H9 (cell line): ENCODE measurements at regions not wholly inside any gene's neighbourhood (a gene's known extent, or its start where the extent isn't known, plus 50 kb on each side); places are given as distances from the start of the nearest gene placed in this dataset.

ENCODE experiments used
- DNase-seq: peaks from one replicate; pipeline ENCODE4 v3.0.0-alpha.2; 2017
- H2AFZ ChIP-seq: one replicate; pipeline ENCODE4 v1.6.1; 2013; ENCODE audit warnings: mild to moderate bottlenecking, low read length, control low read depth, moderate library complexity
- H2AK5ac ChIP-seq: 2 replicates; pipeline ENCODE4 v1.6.1; 2013; ENCODE audit warnings: low read length, control low read depth, mixed read lengths; ENCODE audit not compliant: insufficient read length
- H2BK120ac ChIP-seq: one replicate; pipeline ENCODE4 v1.6.1; 2013; ENCODE audit warnings: low read depth, mild to moderate bottlenecking, low read length, control low read depth, inconsistent platforms; ENCODE audit not compliant: poor library complexity, severe bottlenecking
- H2BK12ac ChIP-seq: 2 replicates; pipeline ENCODE4 v1.6.1; 2013; ENCODE audit warnings: low read length, control low read depth, mixed read lengths, low read depth; ENCODE audit not compliant: insufficient read length
- H2BK15ac ChIP-seq: 2 replicates; pipeline ENCODE4 v1.6.1; 2013; ENCODE audit warnings: low read depth, low read length, control low read depth
- H2BK20ac ChIP-seq: one replicate; pipeline ENCODE4 v1.6.1; 2013; ENCODE audit warnings: low read depth, mild to moderate bottlenecking, low read length, control low read depth, inconsistent platforms; ENCODE audit not compliant: poor library complexity, severe bottlenecking
- H2BK5ac ChIP-seq: 2 replicates; pipeline ENCODE4 v1.6.1; 2013; ENCODE audit warnings: low read length, control low read depth, mixed read lengths; ENCODE audit not compliant: insufficient read length
- H3K14ac ChIP-seq: 2 replicates; pipeline ENCODE4 v1.6.1; 2013; ENCODE audit warnings: low read length, control low read depth; ENCODE audit not compliant: insufficient read depth
- H3K18ac ChIP-seq: 2 replicates; pipeline ENCODE4 v1.6.1; 2013; ENCODE audit warnings: low read depth, mild to moderate bottlenecking, mixed read lengths, low read length, control low read depth; ENCODE audit not compliant: insufficient read length
- H3K23ac ChIP-seq: 2 replicates; pipeline ENCODE4 v1.6.1; 2013; ENCODE audit warnings: low read length, control low read depth, mixed read lengths, low read depth; ENCODE audit not compliant: insufficient read length
- H3K23me2 ChIP-seq: 2 replicates; pipeline ENCODE4 v1.6.1; 2013; ENCODE audit warnings: low read depth, mild to moderate bottlenecking, mixed read lengths, low read length, control low read depth; ENCODE audit not compliant: insufficient read length, poor library complexity, severe bottlenecking
- H3K27ac ChIP-seq: 2 replicates; pipeline ENCODE4 v1.5.1; 2013; ENCODE audit warnings: low read length, control low read depth, mixed read lengths, low read depth; ENCODE audit not compliant: insufficient read length
- H3K27me3 ChIP-seq: 2 replicates; pipeline ENCODE4 v1.6.1; 2013; ENCODE audit warnings: low read length, control low read depth, inconsistent platforms; ENCODE audit not compliant: insufficient read depth
- H3K4ac ChIP-seq: 2 replicates; pipeline ENCODE4 v1.6.1; 2013; ENCODE audit warnings: low read depth, mild to moderate bottlenecking, control low read depth, inconsistent platforms, low read length, moderate library complexity
- H3K4me1 ChIP-seq: 2 replicates; pipeline ENCODE4 v1.6.1; 2013; ENCODE audit warnings: low read length, control low read depth, inconsistent platforms; ENCODE audit not compliant: insufficient read depth
- H3K4me2 ChIP-seq: 2 replicates; pipeline ENCODE4 v1.6.1; 2013; ENCODE audit warnings: low read length, control low read depth, mixed read lengths; ENCODE audit not compliant: insufficient read length, insufficient read depth
- H3K56ac ChIP-seq: 2 replicates; pipeline ENCODE4 v1.6.1; 2013; ENCODE audit warnings: low read depth, mild to moderate bottlenecking, mixed read lengths, low read length, control low read depth; ENCODE audit not compliant: insufficient read length
- H3K79me1 ChIP-seq: 2 replicates; pipeline ENCODE4 v1.6.1; 2013; ENCODE audit warnings: low read depth, mild to moderate bottlenecking, moderate library complexity, low read length, control low read depth, inconsistent platforms; ENCODE audit not compliant: insufficient read depth, poor library complexity, severe bottlenecking
- H3K79me2 ChIP-seq: 2 replicates; pipeline ENCODE4 v1.6.1; 2013; ENCODE audit warnings: low read length, control low read depth, inconsistent platforms; ENCODE audit not compliant: insufficient read depth
- H3K9ac ChIP-seq: 2 replicates; pipeline ENCODE4 v1.6.1; 2013; ENCODE audit warnings: low read length, control low read depth, mixed read lengths; ENCODE audit not compliant: insufficient read length; ENCODE audit errors: extremely low read depth
- H3K9me3 ChIP-seq: one replicate; pipeline ENCODE4 v1.6.1; 2013; ENCODE audit warnings: low read depth, low read length, inconsistent platforms; ENCODE audit not compliant: control insufficient read depth
- H3T11ph ChIP-seq: one replicate; pipeline ENCODE4 v1.6.1; 2013; ENCODE audit warnings: mild to moderate bottlenecking, low read length, control low read depth, inconsistent platforms
- H4K20me1 ChIP-seq: one replicate; pipeline ENCODE4 v1.6.1; 2013; ENCODE audit not compliant: control insufficient read depth, insufficient read length, insufficient read depth
- H4K5ac ChIP-seq: 2 replicates; pipeline ENCODE4 v1.6.1; 2013; ENCODE audit warnings: low read depth, mild to moderate bottlenecking, mixed read lengths, low read length, control low read depth; ENCODE audit not compliant: insufficient read length
- H4K8ac ChIP-seq: replicated peaks from 2 replicates; pipeline ENCODE4 v1.6.1; 2013; ENCODE audit warnings: low read length, control low read depth, mixed read lengths, low read depth; ENCODE audit not compliant: insufficient read length
- H4K91ac ChIP-seq: 2 replicates; pipeline ENCODE4 v1.6.1; 2013; ENCODE audit warnings: low read depth, mild to moderate bottlenecking, moderate library complexity, mixed read lengths, low read length, control low read depth; ENCODE audit not compliant: insufficient read length
- H3K27ac Mint-ChIP-seq, 3 experiments: 2 replicates in 2 of 3; 3 replicates in 1 of 3; pipeline ENCODE4 v1.8.0; 2020 to 2021; ENCODE audit warnings: mixed read lengths in 3 of 3, mild to moderate bottlenecking in 1 of 3, moderate library complexity in 1 of 3
- H3K27me3 Mint-ChIP-seq: 2 replicates; pipeline ENCODE4 v1.8.0; 2021; ENCODE audit warnings: low read depth, mild to moderate bottlenecking, moderate library complexity, mixed read lengths
- H3K36me3 Mint-ChIP-seq, 3 experiments: 2 replicates in 2 of 3; 3 replicates in 1 of 3; pipeline ENCODE4 v1.8.0; 2020 to 2021; ENCODE audit warnings: low read depth in 3 of 3, mixed read lengths in 3 of 3; ENCODE audit not compliant: insufficient read depth in 1 of 3
- H3K4me1 Mint-ChIP-seq, 2 experiments: 2 replicates each; pipeline ENCODE4 v1.8.0; 2020; ENCODE audit warnings: mixed read lengths in 2 of 2
- H3K4me3 Mint-ChIP-seq, 2 experiments: 2 replicates in 1 of 2; 3 replicates in 1 of 2; pipeline ENCODE4 v1.8.0; 2020 to 2021; ENCODE audit warnings: mild to moderate bottlenecking in 2 of 2, mixed read lengths in 2 of 2, moderate library complexity in 1 of 2
- H3K9me3 Mint-ChIP-seq, 2 experiments: 2 replicates in 1 of 2; 3 replicates in 1 of 2; pipeline ENCODE4 v1.8.0; 2020; ENCODE audit warnings: mild to moderate bottlenecking in 2 of 2, mixed read lengths in 2 of 2, moderate library complexity in 1 of 2
- CTCF ChIP-seq: fragments of 200-600 bp; sonication (generic); conservative IDR thresholded peaks from 3 replicates; pipeline ENCODE4 v1.8.0; 2021; ENCODE audit warnings: antibody characterized with exemption, mild to moderate bottlenecking

GRCh38 chr2:235183786-235184185 lies 232.0 kb downstream of the SH3BP4 start:
- no peaks in the 10 kb centered on the region for H3K79me1 ChIP-seq
- H3K18ac ChIP-seq = no peak overlapping the region
- no peak overlapping the region for H3K23ac ChIP-seq
- no peak overlapping the region for H3T11ph ChIP-seq
- H2BK12ac ChIP-seq = no peak overlapping the region
- H3K56ac ChIP-seq = no peak overlapping the region
- no peaks in the 10 kb centered on the region for H3K79me2 ChIP-seq
- no peaks in the 10 kb centered on the region for H3K9me3 ChIP-seq
- no peaks in the 10 kb centered on the region for H3K36me3 Mint-ChIP-seq
- peaks cover 19% of the 10 kb centered on the region for H3K27me3 Mint-ChIP-seq
- H3K27ac Mint-ChIP-seq = no peak overlapping the region
- no peaks in the 10 kb centered on the region; a peak in 1 of 5 replicates for H3K9me3 Mint-ChIP-seq
- no peak overlapping the region for H4K8ac ChIP-seq
- H3K27ac ChIP-seq = no peak overlapping the region
- no peak overlapping the region for H2AK5ac ChIP-seq
- no peak for TF ChIP-seq CTCF
- H4K20me1 ChIP-seq = no peaks in the 10 kb centered on the region
- H2BK5ac ChIP-seq = no peak overlapping the region
- no peak overlapping the region for H3K14ac ChIP-seq
- H3K4me1 Mint-ChIP-seq = no peaks in the 10 kb centered on the region
- no peak overlapping the region for H2BK15ac ChIP-seq
- H3K9ac ChIP-seq = no peak overlapping the region
- H3K4me2 ChIP-seq = no peak overlapping the region
- H4K91ac ChIP-seq = no peak overlapping the region
- H3K23me2 ChIP-seq = no peaks in the 10 kb centered on the region
- no peaks in the 10 kb centered on the region for H3K4me1 ChIP-seq
- H3K4me3 Mint-ChIP-seq = no peak overlapping the region
- H3K27me3 ChIP-seq = no peaks in the 10 kb centered on the region
- H4K5ac ChIP-seq = no peak overlapping the region
- no peak overlapping the region for H2AFZ ChIP-seq
- no peak overlapping the region for H2BK20ac ChIP-seq
- H3K4ac ChIP-seq = no peak overlapping the region
- no peak for DNase-seq
- no peak overlapping the region for H2BK120ac ChIP-seq
